C1 segment of cervical spinal cord (tissue), 14 donors: ENCODE measurements at regions not wholly inside any gene's neighbourhood (a gene's known extent, or its start where the extent isn't known, plus 50 kb on each side); places are given as distances from the start of the nearest gene placed in this dataset.
"Not testable (repeated sequence)": the region's sequence is repeated elsewhere in the genome, so short reads cannot be mapped to it uniquely, and the experiment has no call there.

Experiments
- DNase-seq, 14 donors: peaks; one replicate each; lab custom pipeline; 2025; lab: John Stamatoyannopoulos, UW

DNA sequence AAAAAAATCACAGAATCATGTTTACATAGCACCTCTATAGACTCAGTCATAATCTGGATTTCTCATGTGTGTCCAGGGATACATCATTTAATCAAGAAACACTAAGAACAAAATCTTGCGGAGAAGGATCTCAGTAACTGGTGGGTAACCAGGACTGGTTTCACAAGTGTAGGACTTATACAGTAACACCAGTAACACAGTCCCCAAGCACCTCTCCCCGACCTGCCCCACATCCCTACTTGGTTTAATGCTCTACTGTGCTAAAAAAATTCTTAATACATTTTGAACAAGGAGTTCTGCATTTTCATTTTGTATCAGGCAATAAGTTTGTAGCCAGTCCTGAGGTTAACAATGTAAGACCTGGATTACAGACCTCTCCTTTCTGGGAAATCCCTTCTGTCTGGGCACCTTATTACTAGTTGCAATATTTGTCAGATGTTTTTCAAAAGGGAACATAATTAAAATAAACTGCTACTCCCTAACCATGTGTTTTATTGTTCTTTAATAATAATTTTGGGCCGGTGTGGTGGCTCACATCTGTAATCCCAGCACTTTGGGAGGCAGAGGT, 57.6 kb upstream of the BBX start:
- no peak for DNase-seq

- DNase-seq, result no peak
Observed at GRCh38 chr3:107468782-107469181, 54.0 kb upstream of the BBX start.

GRCh38 chr3:107470496-107470895, 52.3 kb upstream of the BBX start:
- not testable (repeated sequence) for DNase-seq
